Thoracic aorta (tissue), 2 donors: ENCODE measurements at regions not wholly inside any gene's neighbourhood (a gene's known extent, or its start where the extent isn't known, plus 50 kb on each side); places are given as distances from the start of the nearest gene placed in this dataset.

ENCODE experiments used
- ATAC-seq: fragments of 150-250 bp; one replicate; pipeline ENCODE4 v1.8.0; 2017; ENCODE audit warnings: low read depth; ENCODE audit not compliant: insufficient number of reproducible peaks, low FRiP score
- DNase-seq: peaks from one replicate; pipeline ENCODE4 v3.0.0-alpha.2; 2020; ENCODE audit warnings: low spot score
- H3K27ac ChIP-seq, 2 donors: fragments of 200-600 bp; sonication (generic); 1 replicate in 1 of 2; 2 replicates in 1 of 2; pipeline ENCODE4 v1.5.1; 2016; ENCODE audit warnings: mild to moderate bottlenecking in 2 of 2, moderate library complexity in 2 of 2
- H3K27me3 ChIP-seq: fragments of 200-600 bp; sonication (generic); replicated peaks from 2 replicates; pipeline ENCODE4 v1.6.0; 2016; ENCODE audit warnings: mild to moderate bottlenecking; ENCODE audit not compliant: insufficient read depth
- H3K36me3 ChIP-seq: fragments of 200-600 bp; sonication (generic); one replicate; pipeline ENCODE4 v1.5.1; 2016
- H3K4me1 ChIP-seq, 2 donors: fragments of 200-600 bp; sonication (generic); 1 replicate in 1 of 2; 2 replicates in 1 of 2; pipeline versions ENCODE4 v1.5.1 to v1.6.0; 2016; ENCODE audit warnings: low read depth in 2 of 2, mild to moderate bottlenecking in 1 of 2; ENCODE audit not compliant: control insufficient read depth in 1 of 2
- H3K4me3 ChIP-seq: fragments of 200-600 bp; sonication (generic); 2 replicates; pipeline ENCODE4 v1.5.1; 2016; ENCODE audit warnings: mild to moderate bottlenecking
- H3K9me3 ChIP-seq: fragments of 200-600 bp; sonication (generic); 2 replicates; pipeline ENCODE4 v1.5.1; 2016
- CTCF ChIP-seq: fragments of 200-600 bp; sonication (generic); IDR thresholded peaks from one replicate; pipeline ENCODE4 v1.5.1; 2019; ENCODE audit warnings: antibody characterized with exemption

- no peaks in the 10 kb centered on the region for H3K27me3 ChIP-seq
- no peak for DNase-seq
- no peaks in the 10 kb centered on the region for H3K36me3 ChIP-seq
- no peak overlapping the region for H3K4me3 ChIP-seq
- no peaks in the 10 kb centered on the region for H3K4me1 ChIP-seq
- no peak for ATAC-seq
- TF ChIP-seq CTCF = no peak
- no peak overlapping the region for H3K27ac ChIP-seq
- H3K9me3 ChIP-seq = no peaks in the 10 kb centered on the region
Observed at GRCh38 chr18:42533616-42534015, 578.6 kb downstream of the PIK3C3 start.

- TF ChIP-seq CTCF = no peak
- Histone ChIP-seq H3K27ac (no peak overlapping the region), H3K4me1 (no peaks in the 10 kb centered on the region), H3K36me3 (no peaks in the 10 kb centered on the region), H3K27me3 (no peaks in the 10 kb centered on the region), H3K9me3 (no peaks in the 10 kb centered on the region), H3K4me3 (no peak overlapping the region)
- ATAC-seq = no peak
- no peak for DNase-seq
Observed at GRCh38 chr18:42534313-42534712, 579.3 kb downstream of the PIK3C3 start.

- Histone ChIP-seq H3K9me3 (no peaks in the 10 kb centered on the region), H3K4me1 (no peaks in the 10 kb centered on the region), H3K4me3 (no peak overlapping the region), H3K27ac (no peak overlapping the region), H3K27me3 (no peaks in the 10 kb centered on the region), H3K36me3 (no peaks in the 10 kb centered on the region)
- ATAC-seq (no peak), DNase-seq (no peak)
- no peak for TF ChIP-seq CTCF
Observed at GRCh38 chr18:42536442-42536841, 579.0 kb downstream of the RIT2 start.

GRCh38 chr18:42537291-42537690, 578.2 kb downstream of the RIT2 start:
- no peaks in the 10 kb centered on the region for H3K9me3 ChIP-seq
- no peaks in the 10 kb centered on the region for H3K36me3 ChIP-seq
- no peak overlapping the region for H3K27ac ChIP-seq
- H3K4me3 ChIP-seq = no peak overlapping the region
- ATAC-seq = no peak
- no peaks in the 10 kb centered on the region for H3K4me1 ChIP-seq
- no peak for TF ChIP-seq CTCF
- DNase-seq = no peak
- H3K27me3 ChIP-seq = no peaks in the 10 kb centered on the region

GRCh38 chr18:42544901-42545300, 570.6 kb downstream of the RIT2 start:
- H3K9me3 ChIP-seq = no peaks in the 10 kb centered on the region
- H3K27me3 ChIP-seq = no peaks in the 10 kb centered on the region
- H3K4me1 ChIP-seq = no peaks in the 10 kb centered on the region
- no peak overlapping the region for H3K27ac ChIP-seq
- no peak overlapping the region for H3K4me3 ChIP-seq
- no peaks in the 10 kb centered on the region for H3K36me3 ChIP-seq
- DNase-seq = no peak
- TF ChIP-seq CTCF = no peak
- no peak for ATAC-seq
